GM12875 (cell line): ENCODE measurements at regions not wholly inside any gene's neighbourhood (a gene's known extent, or its start where the extent isn't known, plus 50 kb on each side); places are given as distances from the start of the nearest gene placed in this dataset.
"Not testable (repeated sequence)": the region's sequence is repeated elsewhere in the genome, so short reads cannot be mapped to it uniquely, and the experiment has no call there.

Experiments
- H3K4me3 ChIP-seq: one replicate; pipeline ENCODE4 v1.5.1; 2011; ENCODE audit warnings: low read depth, low read length, control low read depth
- TF ChIP-seq, protein P1 (sequence below): IDR thresholded peaks from 2 replicates; pipeline ENCODE4 v1.5.1; 2011; ENCODE audit warnings: low read depth, mild to moderate bottlenecking, control low read depth, inconsistent platforms, low read length, moderate library complexity, borderline replicate concordance; ENCODE audit not compliant: insufficient read depth

DNA sequence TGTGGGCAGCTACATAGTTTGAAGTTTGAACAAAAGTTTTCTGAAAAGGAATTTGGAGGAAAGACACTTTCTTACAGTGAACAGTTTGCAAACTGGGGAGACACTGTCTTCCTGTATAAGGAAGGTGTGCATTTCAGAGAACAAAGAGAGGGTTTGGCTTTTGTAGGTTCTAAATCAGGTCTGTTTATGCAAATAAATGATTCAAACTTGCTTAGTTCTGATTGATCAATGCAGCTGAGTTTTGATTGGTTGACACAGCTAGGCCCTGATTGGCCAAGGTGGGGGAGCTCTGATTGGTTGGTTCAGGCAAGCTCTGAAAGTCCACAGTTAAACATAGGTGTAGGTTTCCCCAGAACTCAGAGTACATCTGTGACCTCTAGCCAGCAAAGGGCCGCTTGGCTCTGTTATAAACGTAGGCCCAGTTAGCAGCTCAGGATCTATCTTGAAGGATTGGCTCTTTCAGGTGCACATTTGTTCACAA is 63.0 kb upstream of the ENPP6 start:
- no peak overlapping the region for H3K4me3 ChIP-seq
- TF ChIP-seq, protein P1, sequence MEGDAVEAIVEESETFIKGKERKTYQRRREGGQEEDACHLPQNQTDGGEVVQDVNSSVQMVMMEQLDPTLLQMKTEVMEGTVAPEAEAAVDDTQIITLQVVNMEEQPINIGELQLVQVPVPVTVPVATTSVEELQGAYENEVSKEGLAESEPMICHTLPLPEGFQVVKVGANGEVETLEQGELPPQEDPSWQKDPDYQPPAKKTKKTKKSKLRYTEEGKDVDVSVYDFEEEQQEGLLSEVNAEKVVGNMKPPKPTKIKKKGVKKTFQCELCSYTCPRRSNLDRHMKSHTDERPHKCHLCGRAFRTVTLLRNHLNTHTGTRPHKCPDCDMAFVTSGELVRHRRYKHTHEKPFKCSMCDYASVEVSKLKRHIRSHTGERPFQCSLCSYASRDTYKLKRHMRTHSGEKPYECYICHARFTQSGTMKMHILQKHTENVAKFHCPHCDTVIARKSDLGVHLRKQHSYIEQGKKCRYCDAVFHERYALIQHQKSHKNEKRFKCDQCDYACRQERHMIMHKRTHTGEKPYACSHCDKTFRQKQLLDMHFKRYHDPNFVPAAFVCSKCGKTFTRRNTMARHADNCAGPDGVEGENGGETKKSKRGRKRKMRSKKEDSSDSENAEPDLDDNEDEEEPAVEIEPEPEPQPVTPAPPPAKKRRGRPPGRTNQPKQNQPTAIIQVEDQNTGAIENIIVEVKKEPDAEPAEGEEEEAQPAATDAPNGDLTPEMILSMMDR = no peak

DNA sequence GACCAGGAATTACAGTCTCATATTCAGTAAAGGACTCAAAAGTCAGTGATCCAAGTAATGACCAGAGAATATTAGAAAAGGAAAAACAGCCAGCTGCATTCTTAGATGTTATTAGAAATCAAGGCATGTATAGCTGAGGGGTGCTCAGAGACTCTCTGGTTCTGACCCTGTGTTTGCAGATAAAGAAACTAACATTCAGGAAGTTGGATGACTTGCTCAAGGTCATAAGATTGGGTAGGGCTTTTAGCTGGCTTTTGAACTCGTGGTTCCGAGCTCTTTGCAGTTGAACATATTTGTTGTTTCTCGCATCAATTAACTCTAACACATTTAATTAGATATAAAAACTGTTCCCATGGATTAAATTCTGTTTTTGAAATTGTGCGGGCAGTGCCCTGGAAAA is 62.5 kb upstream of the ENPP6 start:
- no peak overlapping the region for H3K4me3 ChIP-seq
- TF ChIP-seq, protein P1 = no peak

DNA sequence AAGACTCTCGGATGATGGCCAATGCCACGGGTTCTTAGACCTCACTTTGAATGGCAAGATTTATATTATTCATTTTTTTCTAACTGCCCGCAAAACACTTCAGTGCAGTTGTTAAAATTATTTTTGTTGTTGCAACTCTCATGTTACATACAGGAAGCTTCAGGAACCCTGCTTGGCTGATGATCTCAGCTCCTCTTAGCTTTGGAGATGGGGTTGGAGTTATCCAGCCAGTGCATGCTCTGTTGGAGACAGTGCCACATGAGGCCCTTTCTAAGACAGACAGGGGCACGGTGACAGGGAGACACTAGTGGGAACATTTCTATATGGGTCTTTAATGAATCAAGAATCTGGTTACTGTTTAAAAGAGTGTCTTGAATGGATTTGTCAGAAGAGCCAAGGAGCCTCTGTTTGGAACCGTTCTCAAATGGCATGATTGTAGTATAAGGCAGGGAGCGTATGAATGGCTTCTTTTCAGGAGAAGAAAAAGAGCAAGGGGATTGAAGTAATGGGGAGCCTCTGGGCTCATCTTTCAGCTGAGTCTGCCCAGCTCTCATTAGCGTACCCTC is 61.9 kb upstream of the ENPP6 start:
- TF ChIP-seq, protein P1 = no peak
- H3K4me3 ChIP-seq = no peak overlapping the region

DNA sequence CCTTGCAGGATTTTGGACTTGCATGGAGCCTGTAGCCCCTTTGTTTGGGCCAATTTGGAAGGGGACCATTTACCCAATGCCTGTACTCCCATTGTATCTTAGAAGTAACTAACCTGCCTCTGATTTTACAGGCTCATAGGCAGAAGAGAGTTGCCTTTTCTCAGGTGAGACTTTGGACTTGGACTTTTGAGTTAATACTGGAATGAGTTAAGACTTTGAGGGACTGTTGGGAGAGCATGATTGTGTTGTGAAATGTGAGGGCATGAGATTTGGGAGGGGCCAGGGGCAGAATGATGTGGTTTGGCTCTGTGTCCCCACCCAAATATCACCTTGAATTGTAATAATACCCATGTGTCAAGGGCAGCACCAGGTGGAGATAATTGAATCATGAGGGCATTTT is 60.1 kb upstream of the ENPP6 start:
- H3K4me3 ChIP-seq = not testable (repeated sequence)

DNA sequence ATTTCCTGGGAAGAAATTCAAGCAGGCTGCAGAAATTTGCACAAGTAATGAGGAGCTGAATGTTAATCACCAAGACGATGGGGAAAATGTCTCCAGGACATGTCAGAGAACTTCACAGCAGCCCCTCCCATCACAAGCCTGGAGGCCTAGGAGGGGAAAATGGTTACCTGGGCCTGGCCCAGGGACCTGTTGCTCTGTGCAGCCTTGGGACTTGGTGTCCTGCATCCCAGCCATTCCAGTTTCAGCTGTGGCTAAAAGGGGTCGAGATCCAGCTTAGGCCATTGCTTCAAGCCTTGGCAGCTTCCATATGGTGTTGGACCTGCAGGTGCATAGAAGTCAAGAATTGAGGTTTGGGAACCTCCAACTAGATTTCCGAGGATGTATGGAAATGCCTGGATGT is 59.3 kb upstream of the ENPP6 start:
- not testable (repeated sequence) for H3K4me3 ChIP-seq

DNA sequence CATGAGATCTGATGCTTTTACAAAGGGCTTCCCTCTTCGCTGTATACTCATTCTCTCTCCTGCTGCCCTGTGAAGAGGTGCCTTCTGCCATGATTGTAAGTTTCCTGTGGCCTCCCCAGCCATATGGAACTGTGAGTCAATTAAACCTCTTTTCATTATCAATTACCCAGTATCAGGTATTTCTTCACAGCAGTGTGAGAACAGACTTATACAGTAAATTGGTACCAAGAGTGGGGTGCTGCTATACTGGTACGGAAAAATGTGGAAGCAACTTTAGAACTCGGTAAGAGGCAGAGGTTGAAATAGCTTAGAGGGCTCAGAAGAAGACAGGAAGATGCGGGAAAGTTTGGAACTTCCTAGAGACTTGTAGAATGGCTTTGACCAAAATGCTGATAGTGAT is 58.7 kb upstream of the ENPP6 start:
- H3K4me3 ChIP-seq = not testable (repeated sequence)

DNA sequence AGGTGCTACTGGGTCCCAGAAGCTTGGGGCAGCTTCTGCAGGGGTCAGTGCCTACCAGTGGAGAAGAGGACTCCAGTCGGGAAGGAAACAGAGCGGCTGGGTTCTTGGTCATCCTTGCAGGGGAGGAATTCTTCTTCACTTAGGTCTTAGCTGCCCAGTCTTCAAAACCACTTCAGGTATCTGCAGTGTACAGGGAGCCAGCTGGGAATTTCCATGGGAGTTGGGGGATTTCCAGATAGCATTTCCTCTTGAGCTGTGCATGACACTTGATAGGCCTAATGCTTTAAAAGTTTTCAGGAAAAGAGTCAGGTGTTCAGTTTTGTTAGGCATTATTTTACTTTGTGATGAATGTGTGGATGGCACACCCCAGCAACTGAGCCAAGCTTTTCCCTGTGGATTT is 58.1 kb upstream of the ENPP6 start:
- no peak overlapping the region for H3K4me3 ChIP-seq
- TF ChIP-seq, protein P1 = no peak

DNA sequence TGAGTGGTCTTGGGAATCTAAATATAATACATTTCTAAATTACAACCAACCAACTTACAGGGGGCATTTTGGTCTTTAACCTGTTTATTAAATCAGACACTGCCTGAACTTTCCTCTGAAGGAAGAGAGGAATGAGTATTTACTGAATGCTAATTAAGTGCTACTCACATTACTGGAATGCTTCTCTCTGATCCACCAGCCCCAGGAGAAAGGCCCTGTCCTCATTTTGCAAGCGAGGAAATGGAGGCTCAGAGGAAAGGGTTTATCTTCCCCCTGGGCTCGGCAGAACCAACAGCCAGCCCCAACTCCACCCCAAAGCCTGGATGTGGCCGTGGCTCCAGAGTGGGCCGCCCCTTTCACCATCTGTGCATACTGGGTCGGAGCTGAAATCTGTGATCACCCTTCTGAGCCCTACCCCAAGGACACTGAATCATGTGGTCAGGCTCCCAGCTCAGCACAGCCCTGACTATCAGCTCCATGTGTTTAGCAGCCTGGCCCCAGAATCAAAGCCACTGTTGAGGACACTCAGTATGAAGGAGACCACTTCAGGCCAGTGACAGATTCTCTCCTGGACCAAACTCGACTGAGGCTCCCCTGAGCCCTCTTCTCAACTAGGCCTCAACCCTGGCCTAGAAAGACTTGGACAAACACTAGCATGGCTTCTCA is 56.7 kb upstream of the ENPP6 start:
- TF ChIP-seq, protein P1 = no peak
- no peak overlapping the region for H3K4me3 ChIP-seq
